ENCODE measurements at regions not wholly inside any gene's neighbourhood (a gene's known extent, or its start where the extent isn't known, plus 50 kb on each side); places are given as distances from the start of the nearest gene placed in this dataset.

DNA sequence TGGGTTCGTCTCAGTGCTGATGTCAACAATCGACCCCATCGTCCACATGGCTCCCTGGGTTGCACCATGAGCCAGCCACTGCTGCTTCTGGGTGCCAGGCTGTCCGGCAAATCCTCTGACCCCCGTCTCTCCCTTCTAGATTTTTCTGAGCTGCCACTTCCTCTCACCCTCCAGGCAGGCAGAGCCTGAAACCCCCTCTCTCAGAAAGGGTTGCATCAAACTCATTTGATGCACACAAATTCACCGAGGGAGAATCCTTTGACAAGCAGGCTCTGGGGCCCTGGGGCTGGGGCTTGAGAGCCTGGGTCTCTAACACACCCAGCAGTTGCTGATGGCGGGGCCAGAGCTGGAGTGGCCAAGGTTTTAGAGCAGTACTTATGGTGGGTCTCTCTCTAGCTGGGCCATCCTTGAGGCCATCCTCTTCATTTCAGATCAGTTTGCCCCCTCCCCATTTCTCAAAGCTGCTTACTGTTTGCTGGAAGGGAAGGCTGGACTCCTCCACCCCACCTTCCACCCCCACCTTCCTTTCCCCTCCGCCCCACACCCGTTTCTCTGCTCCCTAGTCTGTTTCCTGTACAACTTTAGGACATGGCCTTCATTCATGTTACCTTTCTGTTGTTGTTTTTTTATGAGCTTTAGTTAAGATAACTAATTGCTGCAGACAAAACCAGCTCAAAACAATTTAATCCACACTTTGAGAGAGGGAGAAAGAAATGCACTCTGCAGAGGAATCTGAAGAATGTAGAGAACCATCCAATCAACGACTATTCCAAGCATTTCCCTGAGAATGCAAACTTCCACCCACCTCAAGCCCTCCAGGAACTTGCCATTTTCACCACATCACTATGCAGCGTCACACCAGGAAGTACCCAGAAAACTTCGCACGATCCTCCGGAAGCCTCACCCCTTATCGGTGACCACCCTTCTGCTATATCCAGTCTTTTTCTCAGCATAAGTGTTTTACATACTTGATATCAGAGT lies 69.5 kb downstream of the ARL4C start:
- no peaks in the 10 kb centered on the region for H3K36me3 Mint-ChIP-seq (ENCODE audit: low read depth)
- peak overlapping the region; percentile 14; the same call in 1 of the 2 replicates for H3K4me3 ChIP-seq
- no peaks in the 10 kb centered on the region for H3F3A ChIP-seq (replicated peaks; ENCODE audit: low read depth)
- H3K27ac Mint-ChIP-seq = peak overlapping the region; percentile 60
- peaks cover 36% of the 10 kb centered on the region for H3K27me3 Mint-ChIP-seq (ENCODE audit: insufficient read depth, low read depth, poor library complexity)
- H3K4me2 ChIP-seq = peak overlapping the region; percentile 41
- H3K9me2 ChIP-seq (ENCODE audit: insufficient read depth) = no peaks in the 10 kb centered on the region
- H4K20me1 ChIP-seq (replicated peaks; ENCODE audit: insufficient read depth) = no peaks in the 10 kb centered on the region
- TF ChIP-seq CREB1 (CRISPR knock-in tag; IDR thresholded peaks at IDR 0.05; ENCODE audit: low read depth) (peak; percentile 71), NANOG (IDR thresholded peaks at IDR 0.05; ENCODE audit: borderline replicate concordance) (0 out of 2 replicates have a peak, but pooled peaks have one; percentile 10), ZNF114 (CRISPR knock-in tag; IDR thresholded peaks at IDR 0.05) (no peak), POLR2AphosphoS5 (IDR thresholded peaks at IDR 0.05; ENCODE audit: low read depth) (peak; percentile 49)
- peaks cover 27% of the 10 kb centered on the region for H3K4me1 ChIP-seq (ENCODE audit: insufficient read depth)
- H3K9me3 Mint-ChIP-seq = peaks cover 5% of the 10 kb centered on the region; the same call in 1 of the 3 replicates
- peaks cover 43% of the 10 kb centered on the region for H3K4me1 Mint-ChIP-seq
- no peaks in the 10 kb centered on the region for H3K36me3 ChIP-seq (ENCODE audit: insufficient read depth)
- peaks cover 28% of the 10 kb centered on the region for H3K27me3 ChIP-seq (ENCODE audit: insufficient read depth)
- ATAC-seq (peak; percentile 87), DNase-seq (ENCODE audit: low spot score) (peak; percentile 93)
- H3K79me2 ChIP-seq (replicated peaks; ENCODE audit: insufficient read depth) = no peaks in the 10 kb centered on the region
- no peak overlapping the region for H2AFZ ChIP-seq
- H3K27ac ChIP-seq (ENCODE audit: low read depth) = peak overlapping the region; percentile 61
- peak overlapping the region; percentile 42; the same call in 2 of the 3 replicates for H3K4me3 Mint-ChIP-seq

DNA sequence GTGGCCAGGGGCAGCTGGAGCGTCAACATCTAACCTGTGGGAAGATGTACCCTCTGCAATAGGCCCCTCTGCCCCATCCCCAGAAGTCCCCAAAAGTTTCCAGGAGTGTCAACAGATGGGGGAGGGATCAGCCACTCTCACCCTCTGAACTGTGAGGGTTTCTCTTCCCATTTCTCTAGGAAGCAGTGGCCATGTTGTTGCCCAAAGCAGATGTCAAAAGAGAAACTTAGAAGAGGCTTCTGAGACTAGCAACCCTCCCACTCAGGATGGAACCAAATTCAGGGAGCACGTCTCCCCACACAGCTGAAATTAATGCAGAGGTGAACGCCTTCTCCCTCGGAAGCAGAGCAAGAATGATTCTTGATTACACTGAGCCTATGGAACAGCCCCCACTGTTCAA lies 70.3 kb downstream of the ARL4C start:
- no peak overlapping the region; the same call in 2 of the 3 replicates for H3K4me3 Mint-ChIP-seq
- H3K9me3 Mint-ChIP-seq = peaks cover 5% of the 10 kb centered on the region; the same call in 1 of the 3 replicates
- Histone ChIP-seq H3K36me3 (ENCODE audit: insufficient read depth) (no peaks in the 10 kb centered on the region), H3K27ac (ENCODE audit: low read depth) (no peak overlapping the region), H3K79me2 (replicated peaks; ENCODE audit: insufficient read depth) (no peaks in the 10 kb centered on the region), H3K4me2 (peak overlapping the region; percentile 41), H3K27me3 (ENCODE audit: insufficient read depth) (peaks cover 28% of the 10 kb centered on the region), H3K9me2 (ENCODE audit: insufficient read depth) (no peaks in the 10 kb centered on the region), H2AFZ (no peak overlapping the region), H3K4me3 (no peak overlapping the region; the same call in 1 of the 2 replicates), H4K20me1 (replicated peaks; ENCODE audit: insufficient read depth) (no peaks in the 10 kb centered on the region), H3F3A (replicated peaks; ENCODE audit: low read depth) (no peaks in the 10 kb centered on the region), H3K4me1 (ENCODE audit: insufficient read depth) (peaks cover 27% of the 10 kb centered on the region)
- H3K4me1 Mint-ChIP-seq = peaks cover 43% of the 10 kb centered on the region
- H3K36me3 Mint-ChIP-seq (ENCODE audit: low read depth) = no peaks in the 10 kb centered on the region
- TF ChIP-seq, protein P1, sequence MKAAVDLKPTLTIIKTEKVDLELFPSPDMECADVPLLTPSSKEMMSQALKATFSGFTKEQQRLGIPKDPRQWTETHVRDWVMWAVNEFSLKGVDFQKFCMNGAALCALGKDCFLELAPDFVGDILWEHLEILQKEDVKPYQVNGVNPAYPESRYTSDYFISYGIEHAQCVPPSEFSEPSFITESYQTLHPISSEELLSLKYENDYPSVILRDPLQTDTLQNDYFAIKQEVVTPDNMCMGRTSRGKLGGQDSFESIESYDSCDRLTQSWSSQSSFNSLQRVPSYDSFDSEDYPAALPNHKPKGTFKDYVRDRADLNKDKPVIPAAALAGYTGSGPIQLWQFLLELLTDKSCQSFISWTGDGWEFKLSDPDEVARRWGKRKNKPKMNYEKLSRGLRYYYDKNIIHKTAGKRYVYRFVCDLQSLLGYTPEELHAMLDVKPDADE (IDR thresholded peaks at IDR 0.05) = no peak
- no peak for TF ChIP-seq ZNF331 (CRISPR knock-in tag; IDR thresholded peaks at IDR 0.05; ENCODE audit: low read depth)
- DNase-seq (ENCODE audit: low spot score) = no peak
- ATAC-seq = no peak
- H3K27me3 Mint-ChIP-seq (ENCODE audit: insufficient read depth, low read depth, poor library complexity) = peaks cover 35% of the 10 kb centered on the region
- H3K27ac Mint-ChIP-seq = no peak overlapping the region
